GM18507 (cell line): ENCODE measurements at regions not wholly inside any gene's neighbourhood (a gene's known extent, or its start where the extent isn't known, plus 50 kb on each side); places are given as distances from the start of the nearest gene placed in this dataset.
"Not testable (repeated sequence)": the region's sequence is repeated elsewhere in the genome, so short reads cannot be mapped to it uniquely, and the experiment has no call there.

Source experiments
- DNase-seq: peaks from one replicate; pipeline ENCODE4 v3.0.0; 2011; ENCODE audit warnings: low read depth; ENCODE audit not compliant: insufficient read length; ENCODE audit errors: extremely low spot score
- FAIRE-seq: peaks from 2 replicates; lab custom pipeline; 2011; peaks lifted over from hg19 to GRCh38; lab: Jason Lieb, UNC

DNA sequence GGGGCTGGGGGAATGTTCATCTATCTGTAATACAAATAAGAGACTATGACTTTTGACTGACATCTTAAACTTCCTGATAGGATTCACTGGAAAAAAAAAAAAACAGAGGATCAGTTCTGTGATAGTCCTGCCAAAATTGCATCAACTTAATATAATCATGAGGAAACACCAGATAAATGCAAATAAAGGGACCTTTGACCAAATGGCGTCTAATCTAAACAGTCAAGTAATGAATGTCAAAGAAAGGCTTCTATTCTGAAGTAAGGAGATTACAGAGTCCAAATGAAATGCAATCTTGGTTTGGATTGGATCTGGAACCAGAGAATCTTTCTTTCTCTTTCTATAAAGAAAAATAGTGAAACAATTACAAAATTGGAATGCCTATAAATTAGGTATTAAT, 513.4 kb downstream of the KCNT2 start:
- FAIRE-seq: no peak
- no peak for DNase-seq

GRCh38 chr1:196091397-196092135, 516.7 kb downstream of the KCNT2 start:
- DNase-seq: no peak

DNA sequence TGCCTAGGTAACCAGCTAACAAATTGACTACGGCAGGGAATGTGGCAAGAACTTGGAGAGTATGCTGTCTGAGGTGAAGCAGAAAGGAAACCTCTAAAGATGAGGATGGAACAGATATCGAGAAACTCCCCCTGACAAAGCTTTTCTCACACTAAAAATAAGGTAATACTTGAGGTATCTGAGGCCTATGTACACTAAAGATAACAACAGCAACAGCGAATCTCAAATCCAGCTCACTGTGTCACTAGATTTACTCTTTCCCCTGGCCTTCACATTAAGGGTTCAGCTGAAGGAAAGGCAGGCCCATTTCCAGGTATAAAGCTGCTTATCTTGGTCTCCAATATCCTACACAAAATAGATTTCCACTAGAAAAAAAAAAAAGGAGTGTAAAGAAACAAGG, 518.0 kb downstream of the KCNT2 start:
- DNase-seq: no peak
- no peak for FAIRE-seq

More at GRCh38 chr1:196091397-196092135, 516.7 kb downstream of the KCNT2 start:
- FAIRE-seq: no peak

DNA sequence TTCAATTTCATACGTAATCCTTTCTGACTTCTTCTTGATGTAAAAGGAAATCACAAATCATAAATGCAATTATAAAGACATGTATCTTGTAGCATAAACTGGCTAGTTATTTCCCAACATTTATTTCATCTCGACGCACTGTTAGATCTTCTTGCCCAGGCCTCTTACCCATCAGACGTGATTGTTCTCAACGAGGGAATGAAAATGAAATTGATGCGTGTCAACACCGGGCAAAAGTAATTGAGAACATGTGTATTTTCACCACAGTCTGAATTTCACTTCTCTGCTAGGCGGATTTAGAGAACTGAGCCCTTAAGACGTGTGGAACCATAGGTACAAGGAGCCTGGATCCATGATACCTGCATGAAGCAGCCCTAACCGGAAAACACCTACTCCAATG, 519.7 kb downstream of the KCNT2 start:
- no peak for FAIRE-seq
- DNase-seq: no peak

- no peak for DNase-seq
Observed at GRCh38 chr1:196078691-196079090, 529.5 kb downstream of the KCNT2 start.

GRCh38 chr1:196075621-196076020, 532.6 kb downstream of the KCNT2 start:
- DNase-seq (no peak), FAIRE-seq (no peak)

More at GRCh38 chr1:196078691-196079090, 529.5 kb downstream of the KCNT2 start:
- no peak for FAIRE-seq

DNA sequence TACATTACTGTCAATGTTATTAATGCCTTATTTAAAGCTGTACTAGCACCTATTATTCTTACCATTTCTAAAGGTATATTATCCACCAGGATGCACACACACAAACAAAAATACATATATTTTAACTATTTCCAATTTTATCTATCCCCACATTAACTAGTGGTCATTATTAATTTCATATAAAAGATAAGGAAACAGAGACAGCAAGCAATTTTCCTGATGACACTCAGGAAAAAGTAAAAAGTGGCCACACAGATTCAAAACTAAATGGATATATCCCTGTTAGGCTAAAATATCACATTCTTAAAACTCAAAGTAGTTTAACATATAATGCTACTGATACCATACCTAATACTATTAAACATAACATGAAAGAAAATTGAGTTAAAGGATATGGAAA, 534.1 kb downstream of the KCNT2 start:
- FAIRE-seq (no peak), DNase-seq (no peak)

DNA sequence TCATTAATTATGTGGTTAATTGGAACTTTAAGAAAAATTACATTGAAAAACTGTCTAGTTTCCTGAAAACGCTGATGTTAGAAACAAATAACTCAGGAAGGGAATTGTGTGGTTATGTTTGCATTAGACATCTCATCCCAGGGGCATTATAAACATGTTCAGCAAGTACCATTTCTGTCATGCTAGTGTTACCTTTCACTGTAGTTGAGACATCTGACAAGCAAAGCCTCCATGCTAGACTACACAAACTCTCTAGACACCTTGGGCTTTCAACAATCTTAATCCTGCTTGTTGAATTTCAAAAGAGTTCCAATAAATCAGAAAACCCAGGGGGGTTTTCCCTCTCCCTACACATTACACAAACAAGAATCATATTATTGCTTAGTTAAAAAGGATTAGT, 536.8 kb downstream of the KCNT2 start:
- FAIRE-seq: no peak

GRCh38 chr1:196070940-196071339, 537.3 kb downstream of the KCNT2 start:
- no peak for FAIRE-seq

More for the DNA sequence above, 536.8 kb downstream of the KCNT2 start:
- DNase-seq: no peak

GRCh38 chr1:196063952-196064351, 544.3 kb downstream of the KCNT2 start:
- DNase-seq: no peak
- FAIRE-seq: no peak

More at GRCh38 chr1:196070940-196071339, 537.3 kb downstream of the KCNT2 start:
- DNase-seq: no peak

DNA sequence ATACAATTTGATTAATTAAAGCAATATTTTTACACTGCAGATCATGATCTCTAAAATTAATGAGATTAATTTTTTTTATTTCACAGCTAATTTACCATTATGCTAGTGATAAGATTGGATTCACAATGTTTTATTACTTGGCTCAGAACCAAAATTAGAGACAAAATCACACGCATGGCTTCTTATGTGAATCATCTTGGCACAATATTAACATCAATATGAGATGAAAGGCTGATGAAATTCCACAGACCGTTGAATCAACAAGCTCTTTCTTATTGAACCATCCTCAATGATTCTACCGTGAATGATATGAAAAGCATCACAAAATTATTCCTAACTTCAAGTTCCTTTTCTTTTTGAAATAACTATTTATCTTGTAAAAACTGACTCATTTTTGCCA, 544.9 kb downstream of the KCNT2 start:
- no peak for FAIRE-seq

DNA sequence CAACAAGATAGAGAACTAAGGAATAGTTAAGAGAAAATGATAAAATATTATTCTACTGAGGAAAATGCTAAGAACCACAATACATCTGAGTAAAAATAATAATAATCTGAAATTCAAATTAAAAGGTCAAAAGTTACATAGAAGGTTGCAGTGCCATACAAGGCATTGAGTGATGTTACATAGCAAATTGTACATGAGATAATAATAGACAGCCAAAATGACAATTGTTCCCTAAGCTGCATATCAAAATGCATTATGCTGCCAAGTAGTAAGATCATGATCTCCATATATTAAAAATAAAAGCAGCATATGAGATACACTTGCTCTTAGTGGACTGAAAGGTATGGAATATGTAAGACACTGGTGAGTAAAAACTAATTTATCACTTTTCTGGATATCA, 547.7 kb downstream of the KCNT2 start:
- DNase-seq: no peak
- FAIRE-seq: no peak

More for the DNA sequence above, 544.9 kb downstream of the KCNT2 start:
- DNase-seq: no peak

DNA sequence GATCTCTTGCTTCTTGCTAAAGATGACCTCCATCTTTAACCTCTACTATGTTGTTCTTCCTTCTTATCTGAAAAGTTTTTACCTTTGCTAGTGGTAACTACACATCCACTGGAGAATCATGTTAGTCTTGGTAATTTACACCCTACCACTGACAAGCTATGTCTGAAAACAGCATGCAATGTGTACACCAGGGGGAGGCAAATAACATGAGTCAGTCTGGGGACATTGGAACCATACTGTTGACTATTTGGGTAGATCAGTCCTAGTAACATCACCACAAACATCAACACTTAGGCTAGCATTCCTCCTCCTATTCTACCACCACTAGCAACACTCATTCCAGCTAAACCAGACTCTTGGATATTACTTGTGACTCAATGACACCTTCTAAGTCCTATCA, 549.0 kb downstream of the KCNT2 start:
- FAIRE-seq (no peak), DNase-seq (no peak)

DNA sequence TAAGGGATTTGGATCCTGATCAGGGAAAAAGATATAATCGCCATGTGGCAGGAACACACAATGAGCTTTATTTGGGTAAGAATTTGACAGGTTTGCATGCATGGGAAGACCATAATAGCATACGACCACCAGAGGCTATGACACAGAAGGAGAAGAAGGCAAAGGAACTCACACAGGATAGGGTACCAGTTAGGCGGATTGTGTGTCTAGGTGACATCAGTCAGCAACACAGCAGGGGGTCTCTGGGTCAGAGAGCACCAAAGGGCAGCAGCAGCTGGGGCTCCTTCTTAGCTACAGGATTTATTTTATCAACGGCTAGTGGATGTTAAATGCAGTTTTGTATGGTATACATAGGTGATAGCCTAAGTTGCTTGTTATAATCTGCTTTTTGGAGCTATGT, 551.3 kb downstream of the KCNT2 start:
- FAIRE-seq (no peak), DNase-seq (no peak)

- FAIRE-seq: no peak
Observed at GRCh38 chr1:196049407-196049806, 558.8 kb downstream of the KCNT2 start.

GRCh38 chr1:196043268-196043667, 565.0 kb downstream of the KCNT2 start:
- DNase-seq (no peak), FAIRE-seq (no peak)

More at GRCh38 chr1:196049407-196049806, 558.8 kb downstream of the KCNT2 start:
- DNase-seq: no peak

GRCh38 chr1:196034080-196034706, 574.0 kb downstream of the KCNT2 start:
- FAIRE-seq (no peak), DNase-seq (no peak)

- not testable (repeated sequence) for FAIRE-seq, DNase-seq
Observed at GRCh38 chr1:196031387-196031786, 576.9 kb downstream of the KCNT2 start.

GRCh38 chr1:196030455-196030854, 577.8 kb downstream of the KCNT2 start:
- FAIRE-seq (no peak), DNase-seq (no peak)

GRCh38 chr1:196029410-196029809, 578.8 kb downstream of the KCNT2 start:
- DNase-seq (no peak), FAIRE-seq (no peak)

DNA sequence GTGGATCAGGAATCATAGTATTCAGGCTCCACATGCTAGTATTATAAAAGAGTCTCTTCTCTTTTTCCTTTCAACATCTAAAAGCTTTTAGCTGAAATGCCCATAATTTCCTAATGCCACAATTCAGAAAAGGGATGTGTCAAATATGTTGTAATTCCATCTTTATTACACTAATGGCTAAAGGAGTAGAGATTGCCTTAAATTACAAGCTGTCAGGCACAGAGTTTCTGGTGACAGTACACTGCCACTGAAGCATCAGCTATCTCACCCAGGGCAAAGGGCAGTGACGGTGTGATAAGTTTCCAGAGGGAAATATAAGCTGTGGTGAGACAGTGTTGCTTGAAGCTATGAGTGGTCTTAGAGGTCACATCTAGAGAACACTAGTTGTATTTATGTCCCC, 581.1 kb downstream of the KCNT2 start:
- FAIRE-seq (no peak), DNase-seq (no peak)
